HepG2 (cell line): ENCODE measurements at regions not wholly inside any gene's neighbourhood (a gene's known extent, or its start where the extent isn't known, plus 50 kb on each side); places are given as distances from the start of the nearest gene placed in this dataset.

Source experiments
- BCL6 ChIP-seq: IDR thresholded peaks from 2 replicates; pipeline ENCODE4 v1.6.1; 2016; ENCODE audit warnings: missing genetic modification reagents, missing compliant biosample characterization
- FOXA1 ChIP-seq, 2 experiments: fragments of 450-650 bp in 1 of 2; sonication (generic) in 1 of 2; formaldehyde crosslinking in 1 of 2; IDR thresholded peaks; 2 replicates each; pipeline versions ENCODE4 v1.4.0 to v1.6.1; 2016 to 2020; ENCODE audit warnings: missing genetic modification reagents in 1 of 2
- HMGXB3 ChIP-seq: sonication (generic); formaldehyde crosslinking; IDR thresholded peaks from 2 replicates; pipeline ENCODE4 v1.4.0; 2020; ENCODE audit warnings: missing genetic modification reagents, borderline replicate concordance
- MAFG ChIP-seq: sonication (generic); formaldehyde crosslinking; IDR thresholded peaks from 2 replicates; pipeline ENCODE4 v1.5.1; 2020; ENCODE audit warnings: mild to moderate bottlenecking, missing genetic modification reagents
- NCOR1 ChIP-seq: fragments of 200-600 bp; sonication (generic); IDR thresholded peaks from 2 replicates; pipeline ENCODE4 v1.7.0; 2017; ENCODE audit warnings: antibody characterized with exemption, low read length, borderline replicate concordance
- NFAT5 ChIP-seq: sonication (generic); formaldehyde crosslinking; IDR thresholded peaks from 2 replicates; pipeline ENCODE4 v1.4.0; 2020; ENCODE audit warnings: missing genetic modification reagents
- NR2C2 ChIP-seq: sonication (generic); formaldehyde crosslinking; IDR thresholded peaks from 2 replicates; pipeline ENCODE4 v1.4.0; 2020; ENCODE audit warnings: missing genetic modification reagents, mild to moderate bottlenecking, moderate library complexity, borderline replicate concordance
- NR3C1 ChIP-seq: sonication (generic); formaldehyde crosslinking; IDR thresholded peaks from 2 replicates; pipeline ENCODE4 v1.4.0; 2020; ENCODE audit warnings: missing genetic modification reagents
- SAFB2 ChIP-seq: sonication (generic); formaldehyde crosslinking; IDR thresholded peaks from 2 replicates; pipeline ENCODE4 v1.5.1; 2020; ENCODE audit warnings: missing genetic modification reagents, low read depth, mild to moderate bottlenecking, borderline replicate concordance
- SOX13 ChIP-seq, 3 experiments: fragments of 450-650 bp in 1 of 3; sonication (generic) in 1 of 3; formaldehyde crosslinking in 1 of 3; IDR thresholded peaks in 2 of 3; conservative IDR thresholded peaks in 1 of 3; 2 replicates each; pipeline versions ENCODE4 v1.5.0 to v1.6.1; 2016 to 2020; ENCODE audit warnings: antibody characterized with exemption in 1 of 3, mild to moderate bottlenecking in 1 of 3, missing compliant biosample characterization in 1 of 3, missing genetic modification reagents in 1 of 3, moderate library complexity in 1 of 3
- ZBTB1 ChIP-seq: sonication (generic); formaldehyde crosslinking; IDR thresholded peaks from 2 replicates; pipeline ENCODE4 v1.4.0; 2020; ENCODE audit warnings: missing genetic modification reagents, borderline replicate concordance
- ZFP1 ChIP-seq: IDR thresholded peaks from 2 replicates; pipeline ENCODE4 v1.6.1; 2016
- ZNF550 ChIP-seq: sonication (generic); formaldehyde crosslinking; IDR thresholded peaks from 2 replicates; pipeline ENCODE4 v1.4.0; 2020; ENCODE audit warnings: mild to moderate bottlenecking, missing genetic modification reagents, borderline replicate concordance
- ZNF558 ChIP-seq: sonication (generic); formaldehyde crosslinking; IDR thresholded peaks from 2 replicates; pipeline ENCODE4 v1.9.0; 2022; ENCODE audit warnings: mild to moderate bottlenecking, missing genetic modification reagents, borderline replicate concordance
- ZXDC ChIP-seq: sonication (generic); formaldehyde crosslinking; IDR thresholded peaks from 2 replicates; pipeline ENCODE4 v1.5.0; 2020; ENCODE audit warnings: mild to moderate bottlenecking, missing genetic modification reagents

GRCh38 chr22:27480487-27480886 lies 321.1 kb downstream of the MN1 start (continued):
- TF ChIP-seq NFAT5 (CRISPR knock-in tag) (no peak), FOXA1 (IDR thresholded peaks at IDR 0.05) (no peak), FOXA1 (CRISPR knock-in tag; IDR thresholded peaks at IDR 0.05) (peak; percentile 58), NR2C2 (no peak), ZBTB1 (CRISPR knock-in tag) (no peak), SOX13 (IDR thresholded peaks at IDR 0.05) (0 out of 2 replicates have a peak, but pooled peaks have one; percentile 47), SOX13 (CRISPR knock-in tag; conservative IDR thresholded peaks at IDR 0.05 in 1 of 2, IDR thresholded peaks at IDR 0.05 in 1 of 2) (peak in 1 of 2 experiments; percentile 88; a peak in 2 of 4 replicates), ZFP1 (CRISPR knock-in tag) (no peak), MAFG (CRISPR knock-in tag) (no peak), NR3C1 (CRISPR knock-in tag) (no peak), BCL6 (peak; percentile 71), ZXDC (CRISPR knock-in tag) (no peak), SAFB2 (no peak), NCOR1 (no peak), HMGXB3 (CRISPR knock-in tag) (no peak), ZNF558 (CRISPR knock-in tag) (no peak), ZNF550 (CRISPR knock-in tag) (no peak)
